ENCODE measurements at regions not wholly inside any gene's neighbourhood (a gene's known extent, or its start where the extent isn't known, plus 50 kb on each side); places are given as distances from the start of the nearest gene placed in this dataset.

GRCh38 chr3:152737021-152737908 is 97.7 kb upstream of the P2RY1 start:
- TF ChIP-seq POLR2A (IDR thresholded peaks at IDR 0.05): no peak
- TF ChIP-seq CTCF (IDR thresholded peaks at IDR 0.05): no peak

All from uterus (tissue), 2 donors.